Mammary epithelial cell (primary cell): ENCODE measurements at regions not wholly inside any gene's neighbourhood (a gene's known extent, or its start where the extent isn't known, plus 50 kb on each side); places are given as distances from the start of the nearest gene placed in this dataset.

ENCODE experiments used
- CTCF ChIP-seq, 2 donors: IDR thresholded peaks in 1 of 2; conservative IDR thresholded peaks in 1 of 2; 2 replicates each; pipeline ENCODE4 v1.5.1; 2011 to 2012; ENCODE audit warnings: inconsistent platforms in 2 of 2, low read length in 2 of 2, mild to moderate bottlenecking in 2 of 2, control low read depth in 1 of 2, low read depth in 1 of 2; ENCODE audit not compliant: insufficient read depth in 1 of 2; ENCODE audit errors: extremely low read depth in 1 of 2
- EZH2 ChIP-seq: IDR thresholded peaks from 2 replicates; pipeline ENCODE4 v1.6.1; 2012; ENCODE audit warnings: low read length, inconsistent platforms, borderline replicate concordance

- TF ChIP-seq CTCF (conservative IDR thresholded peaks at IDR 0.05 in 1 of 2, IDR thresholded peaks at IDR 0.05 in 1 of 2; ENCODE audit: extremely low read depth in 1 of 2, insufficient read depth in 1 of 2, low read depth in 1 of 2, low read length in 2 of 2) (no peak), EZH2 (no peak)
Observed at GRCh38 chr2:121999264-121999663, 243.8 kb downstream of the TSN start.
